Uterus (tissue), 2 donors: ENCODE measurements at regions not wholly inside any gene's neighbourhood (a gene's known extent, or its start where the extent isn't known, plus 50 kb on each side); places are given as distances from the start of the nearest gene placed in this dataset.
"Not testable (repeated sequence)": the region's sequence is repeated elsewhere in the genome, so short reads cannot be mapped to it uniquely, and the experiment has no call there.

Experiments used
- CTCF ChIP-seq, 4 experiments: fragments of 200-600 bp in 2 of 4; fragments of 450-650 bp in 2 of 4; sonication (generic) in 2 of 4; IDR thresholded peaks; one replicate each; pipeline ENCODE4 v1.5.1; 2016 to 2019; ENCODE audit warnings: antibody characterized with exemption in 4 of 4, mild to moderate bottlenecking in 2 of 4, moderate library complexity in 1 of 4
- POLR2A ChIP-seq, 2 donors: fragments of 450-650 bp; IDR thresholded peaks; one replicate each; pipeline ENCODE4 v1.6.1; 2016; ENCODE audit warnings: antibody characterized with exemption in 2 of 2, mild to moderate bottlenecking in 1 of 2, moderate library complexity in 1 of 2

DNA sequence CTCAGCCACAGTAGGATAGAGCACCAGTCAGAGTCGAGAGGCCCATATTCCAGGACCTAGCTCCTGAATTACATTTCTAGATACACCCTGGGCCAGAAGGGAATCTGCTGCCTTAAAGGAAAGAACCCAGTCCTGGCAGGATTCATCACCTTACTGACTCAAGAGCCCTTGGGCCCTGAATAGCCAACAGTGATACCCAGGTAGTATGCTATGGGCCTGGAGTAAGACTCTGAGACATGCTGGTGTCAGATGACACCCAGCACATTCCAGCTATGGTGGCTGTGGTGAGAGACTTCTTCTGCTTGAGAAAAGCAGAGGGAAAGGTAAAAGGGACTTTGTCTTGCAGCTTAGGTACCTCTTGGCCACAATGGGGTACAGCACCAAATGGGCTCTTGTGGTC lies 192.5 kb downstream of the MSX2 start:
- not testable (repeated sequence) for TF ChIP-seq CTCF, POLR2A (IDR thresholded peaks at IDR 0.05)
